ENCODE measurements at regions not wholly inside any gene's neighbourhood (a gene's known extent, or its start where the extent isn't known, plus 50 kb on each side); places are given as distances from the start of the nearest gene placed in this dataset.

- Histone ChIP-seq H3K4me1 (ENCODE audit: control insufficient read depth, extremely low read depth, insufficient read depth, low read length) (no peaks in the 10 kb centered on the region), H3K27me3 (ENCODE audit: control insufficient read depth, extremely low read depth, insufficient read depth, low read length) (no peaks in the 10 kb centered on the region), H3K9me3 (ENCODE audit: control insufficient read depth, low read depth, low read length) (peaks cover 1% of the 10 kb centered on the region), H4K20me1 (ENCODE audit: control insufficient read depth, extremely low read depth, insufficient read depth, low read length) (no peaks in the 10 kb centered on the region), H3K4me3 (ENCODE audit: control insufficient read depth in 2 of 3, extremely low read depth in 1 of 3, insufficient read depth in 2 of 3, low read depth in 1 of 3, low read length in 3 of 3) (no peak overlapping the region), H3K4me2 (ENCODE audit: control insufficient read depth, extremely low read depth, insufficient read depth, low read depth, low read length) (no peak overlapping the region), H3K9ac (ENCODE audit: control insufficient read depth, extremely low read depth, insufficient read depth, low read length) (no peak overlapping the region), H2AFZ (ENCODE audit: control insufficient read depth, low read length) (no peak overlapping the region), H3K36me3 (ENCODE audit: control insufficient read depth in 2 of 2, extremely low read depth in 1 of 2, insufficient read depth in 2 of 2, low read length in 2 of 2) (no peaks in the 10 kb centered on the region), H3K79me2 (ENCODE audit: control insufficient read depth, insufficient read depth, low read length) (no peaks in the 10 kb centered on the region), H3K27ac (ENCODE audit: control insufficient read depth, insufficient read depth, low read length) (no peak overlapping the region), H3K9me1 (ENCODE audit: control insufficient read depth, extremely low read depth, insufficient read depth, low read length) (no peaks in the 10 kb centered on the region)
- dilution Hi-C loops (cut with MboI; ENCODE audit: extremely low pct_ligation_motif_present, low sequenced_read_pairs), result no loop called here
- TF ChIP-seq, protein P1, sequence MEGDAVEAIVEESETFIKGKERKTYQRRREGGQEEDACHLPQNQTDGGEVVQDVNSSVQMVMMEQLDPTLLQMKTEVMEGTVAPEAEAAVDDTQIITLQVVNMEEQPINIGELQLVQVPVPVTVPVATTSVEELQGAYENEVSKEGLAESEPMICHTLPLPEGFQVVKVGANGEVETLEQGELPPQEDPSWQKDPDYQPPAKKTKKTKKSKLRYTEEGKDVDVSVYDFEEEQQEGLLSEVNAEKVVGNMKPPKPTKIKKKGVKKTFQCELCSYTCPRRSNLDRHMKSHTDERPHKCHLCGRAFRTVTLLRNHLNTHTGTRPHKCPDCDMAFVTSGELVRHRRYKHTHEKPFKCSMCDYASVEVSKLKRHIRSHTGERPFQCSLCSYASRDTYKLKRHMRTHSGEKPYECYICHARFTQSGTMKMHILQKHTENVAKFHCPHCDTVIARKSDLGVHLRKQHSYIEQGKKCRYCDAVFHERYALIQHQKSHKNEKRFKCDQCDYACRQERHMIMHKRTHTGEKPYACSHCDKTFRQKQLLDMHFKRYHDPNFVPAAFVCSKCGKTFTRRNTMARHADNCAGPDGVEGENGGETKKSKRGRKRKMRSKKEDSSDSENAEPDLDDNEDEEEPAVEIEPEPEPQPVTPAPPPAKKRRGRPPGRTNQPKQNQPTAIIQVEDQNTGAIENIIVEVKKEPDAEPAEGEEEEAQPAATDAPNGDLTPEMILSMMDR (optimal IDR thresholded peaks at IDR 0.05 in 1 of 3, IDR thresholded peaks at IDR 0.05 in 1 of 3, conservative IDR thresholded peaks at IDR 0.05 in 1 of 3; ENCODE audit: extremely low read depth in 1 of 3, insufficient read depth in 2 of 3, low read length in 3 of 3), result no peak
- TF ChIP-seq EZH2 (IDR thresholded peaks at IDR 0.05; ENCODE audit: low read length), result no peak
- FAIRE-seq (no peak), DNase-seq (ENCODE audit: low read depth, low spot score) (no peak)
These were observed 423.5 kb upstream of the ARPP21 start for GRCh38 chr3:35215525-35216500.

- Histone ChIP-seq H3K27me3 (ENCODE audit: control insufficient read depth, extremely low read depth, insufficient read depth, low read length) (no peaks in the 10 kb centered on the region), H3K79me2 (ENCODE audit: control insufficient read depth, insufficient read depth, low read length) (no peaks in the 10 kb centered on the region), H3K9me3 (ENCODE audit: control insufficient read depth, low read depth, low read length) (peaks cover 1% of the 10 kb centered on the region), H3K9me1 (ENCODE audit: control insufficient read depth, extremely low read depth, insufficient read depth, low read length) (no peaks in the 10 kb centered on the region), H3K4me2 (ENCODE audit: control insufficient read depth, extremely low read depth, insufficient read depth, low read depth, low read length) (no peak overlapping the region), H3K4me1 (ENCODE audit: control insufficient read depth, extremely low read depth, insufficient read depth, low read length) (no peaks in the 10 kb centered on the region), H2AFZ (ENCODE audit: control insufficient read depth, low read length) (no peak overlapping the region), H4K20me1 (ENCODE audit: control insufficient read depth, extremely low read depth, insufficient read depth, low read length) (no peaks in the 10 kb centered on the region), H3K27ac (ENCODE audit: control insufficient read depth, insufficient read depth, low read length) (no peak overlapping the region), H3K4me3 (ENCODE audit: control insufficient read depth in 2 of 3, extremely low read depth in 1 of 3, insufficient read depth in 2 of 3, low read depth in 1 of 3, low read length in 3 of 3) (no peak overlapping the region), H3K36me3 (ENCODE audit: control insufficient read depth in 2 of 2, extremely low read depth in 1 of 2, insufficient read depth in 2 of 2, low read length in 2 of 2) (no peaks in the 10 kb centered on the region), H3K9ac (ENCODE audit: control insufficient read depth, extremely low read depth, insufficient read depth, low read length) (no peak overlapping the region)
- dilution Hi-C loops (cut with MboI; ENCODE audit: extremely low pct_ligation_motif_present, low sequenced_read_pairs), result no loop called here
- TF ChIP-seq, protein P1 (optimal IDR thresholded peaks at IDR 0.05 in 1 of 3, IDR thresholded peaks at IDR 0.05 in 1 of 3, conservative IDR thresholded peaks at IDR 0.05 in 1 of 3; ENCODE audit: extremely low read depth in 1 of 3, insufficient read depth in 2 of 3, low read length in 3 of 3), result no peak
- no peak for TF ChIP-seq EZH2 (IDR thresholded peaks at IDR 0.05; ENCODE audit: low read length)
- no peak for FAIRE-seq
- no peak for DNase-seq (ENCODE audit: low read depth, low spot score)
These were observed 422.6 kb upstream of the ARPP21 start for GRCh38 chr3:35216501-35217266.

Data from keratinocyte (primary cell).